Stimulated activated CD4-positive, alpha-beta T cell treated with anti-CD3 and anti-CD28 coated beads, Interleukin-1b, Interleukin-23, amount 100 ng/mL, for 24 hours (primary cell): ENCODE measurements at regions not wholly inside any gene's neighbourhood (a gene's known extent, or its start where the extent isn't known, plus 50 kb on each side); places are given as distances from the start of the nearest gene placed in this dataset.
"Not testable (repeated sequence)": the region's sequence is repeated elsewhere in the genome, so short reads cannot be mapped to it uniquely, and the experiment has no call there.

Source experiments
- DNase-seq, 4 experiments: peaks; one replicate each; pipeline ENCODE4 v3.0.0-alpha.2; 2020; ENCODE audit warnings: low read depth in 4 of 4, low spot score in 1 of 4

DNA sequence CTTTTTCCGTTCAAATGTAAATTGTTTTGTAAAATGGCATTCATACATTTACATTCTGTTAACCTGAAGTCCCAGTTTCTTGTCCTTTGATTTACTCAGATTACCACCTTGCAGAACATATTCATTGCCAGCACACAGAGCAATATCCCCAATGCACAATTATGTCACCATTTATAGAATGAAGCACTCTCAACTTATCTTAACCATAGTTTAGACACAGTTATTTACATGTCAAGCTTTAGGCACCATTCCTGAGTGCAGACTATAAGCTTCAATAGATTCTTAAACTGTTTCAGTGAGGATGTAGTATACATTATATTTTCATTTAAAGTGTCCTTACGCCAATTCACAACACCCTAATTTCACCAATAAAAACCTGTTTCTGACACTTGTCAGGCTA lies 1977.9 kb downstream of the SUCLG1 start:
- DNase-seq: no peak

DNA sequence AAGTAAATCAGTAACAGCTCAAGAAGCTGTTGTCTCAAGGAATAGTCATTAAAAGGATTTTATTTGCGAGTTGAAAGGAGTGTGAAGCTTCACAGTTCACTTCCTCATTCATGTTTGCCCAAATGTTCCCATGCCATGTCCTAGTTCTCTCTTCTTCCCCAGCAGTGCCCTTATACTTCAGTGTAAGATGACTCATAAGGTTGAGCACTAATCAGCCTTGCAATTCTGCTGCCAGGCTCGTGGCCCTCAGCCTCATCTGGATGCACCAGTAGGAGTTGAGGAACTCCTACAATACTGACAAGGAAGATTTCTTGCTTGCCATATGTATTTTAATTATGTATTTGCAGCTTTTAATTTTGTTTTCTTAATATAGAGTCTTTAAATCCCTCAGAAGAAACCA lies 1980.4 kb downstream of the SUCLG1 start:
- DNase-seq: no peak

DNA sequence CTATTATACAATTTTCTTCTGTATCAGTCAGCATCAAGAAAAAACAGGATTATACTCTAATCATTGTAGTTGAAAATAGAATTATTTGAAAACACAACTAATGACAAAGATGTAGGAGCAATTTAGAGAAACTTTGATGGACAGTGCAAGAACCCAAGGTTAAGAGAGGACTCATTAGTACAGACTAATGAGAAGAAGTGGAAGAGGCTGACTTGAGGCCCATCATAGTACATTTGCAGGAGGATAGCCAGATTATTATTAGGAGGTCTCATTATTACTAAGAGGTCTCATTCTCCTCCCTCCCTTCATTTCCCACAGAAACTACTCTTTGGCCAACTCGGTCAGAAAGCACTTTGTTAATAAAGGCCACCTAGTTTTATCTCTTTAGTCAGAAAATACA lies 1983.0 kb downstream of the SUCLG1 start:
- no peak for DNase-seq

DNA sequence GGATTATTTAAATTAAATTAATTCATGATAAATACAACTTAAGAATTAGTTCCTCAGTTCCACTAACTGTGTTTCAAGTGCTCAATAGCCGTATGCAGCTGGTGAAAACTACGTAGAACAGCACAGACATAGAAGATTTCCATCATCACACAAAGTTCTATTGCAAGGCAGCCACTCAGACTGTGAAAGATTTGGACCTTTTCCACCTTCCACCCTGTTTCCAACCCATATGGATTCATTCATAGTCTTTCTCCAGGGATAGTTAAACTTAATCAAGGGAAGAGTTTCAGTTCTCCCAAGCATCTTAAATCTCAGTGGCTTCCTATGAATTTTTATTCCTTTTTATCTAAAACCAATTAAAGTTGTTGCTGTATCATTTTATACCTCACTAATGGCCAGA lies 2030.8 kb downstream of the SUCLG1 start:
- DNase-seq: no peak

DNA sequence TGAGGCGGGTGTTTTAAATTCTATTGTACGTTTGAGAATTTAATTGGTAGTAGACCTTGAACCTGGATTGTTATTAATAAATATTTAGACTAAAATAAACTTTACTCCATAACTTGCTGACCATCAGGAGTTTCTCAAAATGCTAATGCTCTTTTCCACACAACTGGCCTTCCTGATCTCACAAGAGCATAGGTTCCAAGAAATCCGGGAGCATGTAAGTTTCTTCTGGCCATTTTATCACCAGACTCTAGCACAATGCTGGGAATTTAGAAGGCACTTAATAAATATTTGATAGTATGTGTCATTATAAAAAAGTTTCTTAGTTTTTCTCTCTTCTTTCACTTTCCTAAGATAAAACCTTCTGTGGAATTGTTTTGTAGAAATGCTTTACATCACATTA lies 2047.1 kb downstream of the SUCLG1 start:
- no peak for DNase-seq

DNA sequence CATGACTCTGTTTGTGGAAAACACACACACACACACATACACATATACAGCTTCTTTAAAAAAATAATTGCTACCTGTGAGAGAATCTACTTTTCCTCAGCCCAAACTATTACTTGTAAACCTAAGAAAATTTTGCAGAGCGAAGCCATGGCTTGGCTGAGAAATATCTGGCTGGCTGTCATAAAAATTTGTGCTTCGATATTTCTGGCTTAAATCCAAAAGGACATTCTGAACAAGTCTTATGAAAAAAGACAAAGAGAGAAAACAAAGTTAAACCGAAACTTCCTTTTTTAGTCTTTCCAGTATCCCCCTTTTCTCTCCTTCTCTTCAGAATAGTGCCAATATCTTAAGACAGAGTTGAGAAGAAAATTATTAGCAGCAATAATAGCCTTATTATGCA lies 2048.0 kb downstream of the SUCLG1 start:
- DNase-seq: no peak

DNA sequence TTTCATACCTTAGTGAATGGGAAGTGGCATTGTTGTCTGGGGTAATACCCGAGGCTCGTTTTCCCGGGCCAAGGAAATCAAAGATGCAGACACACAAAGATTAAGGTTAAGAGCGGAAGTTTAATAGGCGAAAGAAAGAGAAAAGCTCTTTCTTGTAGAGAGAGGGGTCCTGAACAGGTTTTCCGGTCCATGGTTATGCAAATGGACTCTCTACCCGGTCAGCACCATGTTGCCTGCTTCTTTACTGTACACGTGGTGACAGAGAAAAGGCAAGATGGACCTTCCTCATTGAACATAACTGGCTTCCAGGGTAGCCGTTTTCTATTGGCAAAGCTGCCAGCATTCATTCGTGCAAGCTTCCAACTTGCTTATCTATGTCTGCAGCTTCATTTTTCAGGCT lies 2063.5 kb downstream of the SUCLG1 start:
- no peak for DNase-seq

DNA sequence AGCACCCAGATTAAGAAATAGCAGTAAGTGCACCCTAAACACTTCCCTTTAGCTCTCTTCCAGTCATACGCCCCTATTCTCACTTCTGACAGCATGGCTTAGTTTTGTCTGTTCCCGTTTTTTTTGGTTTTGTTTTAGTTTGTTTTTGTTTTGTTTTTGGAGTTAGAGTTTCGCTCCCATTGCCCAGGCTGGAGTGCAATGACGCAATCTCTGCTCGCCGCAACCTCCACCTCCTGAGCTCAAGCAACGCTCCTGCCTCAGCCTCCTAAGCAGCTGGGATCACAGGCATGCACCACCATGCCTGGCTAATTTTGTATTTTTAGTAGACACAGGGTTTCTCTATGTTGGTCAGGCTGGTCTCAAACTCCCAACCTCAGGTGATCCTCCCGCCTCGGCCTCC lies 2067.7 kb downstream of the SUCLG1 start:
- no peak for DNase-seq

DNA sequence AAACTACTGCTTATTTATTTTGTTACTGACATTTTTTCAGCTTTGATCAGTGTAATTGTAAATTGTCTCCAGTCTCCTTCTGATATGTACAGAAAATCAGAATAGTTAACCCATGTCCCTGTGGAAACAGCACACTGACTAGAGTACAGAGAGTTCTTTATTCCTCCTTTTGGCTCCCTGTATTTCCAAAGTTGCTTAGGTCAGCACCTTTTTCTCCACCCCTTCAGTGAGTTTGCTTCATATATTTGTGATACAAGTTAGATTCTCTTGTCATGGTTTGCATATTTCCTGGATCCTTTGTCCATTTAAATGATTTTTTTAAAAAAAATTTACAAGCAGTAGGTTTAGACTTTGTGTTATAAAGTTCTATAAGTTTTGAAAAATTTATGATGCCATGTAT lies 2051.1 kb upstream of the LRRTM1 start:
- DNase-seq: no peak

DNA sequence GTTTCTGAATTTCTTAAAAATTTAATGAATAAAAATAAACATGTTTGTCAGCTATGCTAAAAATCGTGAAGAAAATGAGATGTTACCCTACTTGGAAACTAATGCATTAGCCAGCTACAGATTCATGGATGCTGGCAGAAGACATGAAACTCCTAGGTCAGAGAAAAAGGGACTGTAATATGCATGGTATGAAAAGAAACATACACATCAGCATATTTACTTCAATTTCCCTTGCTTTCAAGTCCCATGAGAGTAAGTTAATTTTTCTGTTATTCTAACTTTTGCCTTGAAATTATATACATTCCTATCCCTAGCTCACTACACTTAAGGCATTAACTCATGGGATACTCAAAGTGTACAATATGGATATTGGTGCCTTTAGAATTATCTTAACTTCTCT lies 2041.4 kb upstream of the LRRTM1 start:
- DNase-seq: no peak

DNA sequence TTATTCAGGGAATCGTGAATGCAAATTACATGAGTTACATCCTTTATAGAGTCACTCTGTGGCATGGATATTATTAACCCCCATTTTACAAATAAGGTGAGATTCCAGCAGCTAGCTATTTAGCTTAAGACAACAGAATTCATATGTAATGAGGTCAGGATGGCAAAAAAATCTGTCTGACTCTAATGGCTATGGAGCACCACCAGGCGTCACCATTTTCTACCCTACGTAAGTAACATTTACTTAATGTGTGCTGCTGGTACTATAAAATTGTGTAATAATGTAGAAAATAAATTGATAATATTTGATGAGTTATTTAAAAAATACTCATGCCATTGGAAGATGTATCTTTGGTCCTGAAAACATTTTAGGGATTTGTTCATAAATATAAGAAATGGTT lies 2040.1 kb upstream of the LRRTM1 start:
- DNase-seq: no peak

DNA sequence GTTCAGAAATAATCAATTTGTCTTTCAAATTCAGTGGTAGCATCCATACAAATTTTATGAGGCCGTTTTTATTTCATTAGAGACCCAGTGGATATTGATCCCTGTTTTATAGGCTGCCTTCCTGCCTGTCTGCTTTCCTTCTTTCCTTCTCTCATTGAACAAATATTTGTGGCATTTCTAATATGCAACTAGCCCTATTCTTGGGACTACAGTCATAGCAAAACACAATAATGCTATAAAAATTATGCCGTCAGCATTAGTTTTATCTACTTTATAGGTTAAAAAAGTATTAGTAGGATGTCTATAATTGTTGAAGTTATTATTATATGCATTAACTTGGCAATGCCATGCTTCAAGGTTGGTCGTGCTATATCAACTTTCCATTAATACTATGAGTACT lies 2037.8 kb upstream of the LRRTM1 start:
- no peak for DNase-seq

DNA sequence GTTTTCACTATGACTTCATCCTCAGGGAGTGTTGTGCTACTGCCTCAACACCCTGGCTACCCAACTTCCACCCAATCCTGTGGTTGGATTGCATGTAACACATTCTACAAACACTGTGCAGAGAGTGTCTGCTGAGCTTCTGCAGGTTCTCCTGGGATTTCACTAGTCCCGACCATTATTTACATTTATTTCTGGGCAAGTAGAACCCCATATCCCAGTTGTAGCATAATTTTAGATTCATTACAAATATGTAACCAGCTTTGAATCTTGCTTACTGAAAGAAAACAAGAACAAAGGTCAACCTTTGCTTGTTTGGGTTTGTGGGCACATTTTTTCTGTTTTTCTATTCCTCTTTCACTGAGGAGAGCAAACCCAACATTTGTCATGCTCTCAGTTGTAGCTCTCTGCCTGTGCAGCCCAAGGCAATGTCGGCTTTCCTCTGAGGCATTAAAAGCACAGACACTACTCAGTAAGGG lies 2036.1 kb upstream of the LRRTM1 start:
- DNase-seq: no peak

DNA sequence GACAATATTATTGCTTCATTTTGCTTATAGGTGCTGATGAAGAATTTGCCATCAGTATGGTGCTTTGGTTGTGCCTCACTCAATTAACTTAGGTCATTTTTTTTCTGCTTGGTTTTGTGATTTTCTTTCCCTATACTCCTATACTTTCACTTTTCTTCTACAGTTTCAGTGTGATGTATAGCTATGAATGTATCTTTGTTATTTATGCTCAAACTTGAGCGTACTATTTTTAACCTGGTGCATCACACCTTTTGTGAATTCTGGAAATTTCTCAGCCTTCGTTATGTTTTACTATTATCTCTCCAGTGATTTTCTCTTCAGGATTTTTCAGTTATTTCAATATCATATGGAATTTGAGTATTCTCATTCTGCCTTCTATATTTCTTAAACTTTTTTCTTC lies 2035.3 kb upstream of the LRRTM1 start:
- DNase-seq: no peak

DNA sequence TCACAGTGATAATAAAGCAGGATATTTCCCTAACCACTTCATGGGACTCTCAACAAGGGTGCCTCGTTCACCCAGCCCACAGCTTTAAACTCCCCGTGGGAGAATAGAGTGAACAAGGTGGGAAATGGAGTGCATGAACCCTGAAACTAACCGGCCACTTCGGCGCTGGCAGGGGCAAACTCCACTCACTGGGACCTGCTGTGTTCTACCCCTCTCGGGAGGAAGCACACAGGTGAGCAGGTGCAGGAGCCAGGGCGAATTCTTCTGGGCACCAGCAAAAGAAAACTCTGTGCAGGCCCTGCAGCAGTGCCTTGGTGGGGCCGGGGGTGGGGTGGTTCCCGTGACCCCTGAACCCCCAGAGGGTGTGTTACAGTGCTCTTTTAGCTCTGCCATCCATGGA lies 2029.1 kb upstream of the LRRTM1 start:
- DNase-seq: no peak

DNA sequence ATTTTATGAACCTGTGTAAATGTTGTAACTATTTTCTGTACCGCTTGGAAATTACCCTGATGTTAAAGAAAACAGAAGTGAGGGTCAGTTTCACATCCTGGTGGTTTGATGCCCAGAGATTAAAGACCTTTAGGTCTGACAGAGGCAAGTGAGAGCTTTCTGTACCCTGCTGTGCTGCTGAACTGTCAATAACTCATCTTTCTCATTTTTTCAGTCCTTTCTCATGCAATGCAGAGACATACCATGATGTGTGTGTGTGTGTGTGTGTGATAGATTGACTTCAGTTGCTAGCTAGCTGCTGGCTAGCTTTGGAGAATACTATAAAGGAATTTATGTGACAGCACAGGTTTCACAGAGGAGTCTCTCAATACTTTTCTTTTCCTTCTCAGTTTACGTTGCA lies 2025.6 kb upstream of the LRRTM1 start:
- no peak for DNase-seq

DNA sequence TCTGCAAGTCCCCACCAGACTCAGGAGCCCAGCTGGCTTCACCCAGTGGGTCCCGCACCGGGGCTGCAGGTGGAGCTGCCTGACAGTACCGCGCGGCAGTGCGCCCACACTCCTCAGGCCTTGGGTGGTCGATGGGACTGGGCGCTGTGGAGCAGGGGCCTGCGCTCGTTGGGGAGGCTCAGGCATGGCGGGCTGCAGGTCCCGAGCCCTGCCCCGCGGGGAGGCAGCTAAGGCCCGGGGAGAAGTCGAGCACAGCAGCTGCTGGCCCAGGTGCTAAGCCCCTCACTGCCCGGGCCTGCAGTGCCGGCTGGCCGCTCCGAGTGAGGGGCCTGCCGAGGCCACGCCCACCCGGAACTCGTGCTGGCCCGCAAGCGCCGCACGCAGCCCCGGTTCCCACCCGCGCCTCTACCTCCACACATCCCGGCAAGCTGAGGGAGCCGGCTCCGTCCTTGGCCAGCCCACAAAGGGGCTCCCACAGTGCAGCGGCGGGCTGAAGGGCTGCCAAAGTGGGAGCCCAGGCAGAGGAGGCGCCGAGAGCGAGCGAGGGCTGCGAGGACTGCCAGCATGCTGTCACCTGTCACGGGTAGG lies 2021.7 kb upstream of the LRRTM1 start:
- not testable (repeated sequence) for DNase-seq

DNA sequence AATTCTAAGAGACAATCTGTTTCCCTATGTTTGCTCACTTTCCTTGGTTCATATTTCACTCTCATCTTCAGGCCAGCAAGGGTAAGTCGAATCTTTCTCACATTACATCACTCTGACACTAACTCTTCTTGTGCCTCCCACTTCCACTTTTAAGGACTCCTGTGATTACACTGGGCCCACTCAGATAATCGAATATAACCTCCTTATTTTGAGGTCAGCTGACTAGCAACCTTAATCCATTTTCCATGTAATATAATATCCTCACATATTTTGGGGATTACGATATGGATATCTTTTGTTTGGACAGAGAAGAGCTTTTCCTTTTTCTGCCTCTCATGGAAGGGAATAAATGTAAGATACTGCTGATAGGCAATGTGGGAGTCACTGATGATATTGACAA lies 2015.7 kb upstream of the LRRTM1 start:
- no peak for DNase-seq

DNA sequence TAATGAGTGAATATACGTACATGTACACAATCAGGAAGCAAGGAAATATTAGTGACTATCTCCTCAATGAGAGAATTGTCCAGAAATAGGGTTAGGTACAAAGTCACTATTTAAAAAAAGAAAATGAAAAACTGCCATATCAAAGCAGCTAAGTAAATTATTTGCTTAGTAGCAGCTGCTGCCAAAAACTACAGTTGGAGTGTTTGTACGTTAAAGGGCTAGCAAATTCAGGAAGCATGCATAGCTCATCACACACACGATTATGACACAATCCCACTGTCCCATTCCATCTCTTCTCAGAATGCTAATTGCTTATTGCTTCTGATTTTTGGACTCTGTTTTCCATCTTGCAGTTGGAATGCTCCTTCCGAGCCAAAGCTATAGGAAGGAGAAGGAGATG lies 2012.5 kb upstream of the LRRTM1 start:
- no peak for DNase-seq

DNA sequence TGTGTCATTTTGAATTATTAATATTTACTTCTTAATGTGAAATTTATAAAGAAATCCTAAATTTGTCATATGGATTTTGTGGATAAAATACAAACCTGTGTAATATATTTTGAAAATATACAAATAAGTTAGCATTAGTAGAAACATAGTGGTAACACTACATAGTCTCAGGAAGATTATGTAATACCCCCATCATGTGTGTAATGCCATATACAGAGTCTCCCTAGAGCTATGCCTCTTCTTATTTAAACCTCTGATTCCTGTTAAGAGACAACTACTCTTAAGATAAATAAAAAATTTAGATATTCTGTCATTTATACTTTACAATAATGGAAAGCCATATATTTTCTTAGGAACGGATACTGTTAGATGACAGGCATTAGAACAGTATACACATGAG lies 2012.0 kb upstream of the LRRTM1 start:
- DNase-seq: no peak

DNA sequence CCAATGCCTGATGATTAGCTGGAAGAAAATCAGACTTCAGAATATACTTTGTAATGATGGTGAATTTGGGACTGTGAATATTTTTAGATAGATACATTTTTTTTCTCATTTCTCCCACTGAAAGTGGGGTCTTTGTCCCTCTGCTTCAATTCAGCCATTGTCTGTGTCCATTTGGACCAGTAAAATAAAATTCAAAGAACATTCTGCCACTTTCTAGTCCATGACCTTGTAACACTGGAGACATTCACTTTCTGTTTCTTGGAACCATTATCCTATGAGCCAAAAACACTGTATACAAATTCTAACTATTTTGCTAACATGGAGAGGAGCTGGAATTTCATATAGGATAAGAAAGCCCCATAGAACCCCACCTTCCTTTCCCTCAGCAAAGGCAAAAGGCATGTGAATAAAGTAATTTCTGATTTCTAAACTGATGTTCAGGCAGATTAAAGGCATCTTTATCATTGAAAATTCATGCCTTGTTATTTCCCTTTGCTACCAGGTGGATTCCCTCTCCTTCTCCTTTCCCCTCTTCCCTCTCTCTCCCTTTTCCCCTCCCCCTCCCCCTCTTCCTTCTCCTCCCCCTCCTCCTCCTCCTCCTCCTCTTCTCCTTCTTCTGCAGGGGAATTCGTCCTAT lies 2010.4 kb upstream of the LRRTM1 start:
- no peak for DNase-seq

DNA sequence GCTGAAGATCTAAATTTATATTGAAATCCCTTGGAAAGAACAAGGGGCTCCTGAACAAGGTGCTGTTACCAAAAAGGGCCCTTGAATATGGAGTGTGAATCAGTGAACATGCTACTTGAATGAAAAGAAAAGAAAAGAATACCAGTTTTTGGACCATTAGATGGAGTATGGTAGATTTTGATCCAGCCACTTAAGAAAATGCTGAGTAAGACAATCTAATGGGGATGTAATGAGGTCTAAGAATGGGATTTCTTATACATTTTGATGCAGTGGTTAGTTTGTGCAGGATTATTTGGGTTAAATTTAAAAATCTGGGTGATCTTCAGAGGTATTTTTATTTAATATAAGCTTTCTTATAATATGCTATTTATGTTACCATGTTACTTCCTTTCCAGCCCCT lies 2003.0 kb upstream of the LRRTM1 start:
- no peak for DNase-seq

DNA sequence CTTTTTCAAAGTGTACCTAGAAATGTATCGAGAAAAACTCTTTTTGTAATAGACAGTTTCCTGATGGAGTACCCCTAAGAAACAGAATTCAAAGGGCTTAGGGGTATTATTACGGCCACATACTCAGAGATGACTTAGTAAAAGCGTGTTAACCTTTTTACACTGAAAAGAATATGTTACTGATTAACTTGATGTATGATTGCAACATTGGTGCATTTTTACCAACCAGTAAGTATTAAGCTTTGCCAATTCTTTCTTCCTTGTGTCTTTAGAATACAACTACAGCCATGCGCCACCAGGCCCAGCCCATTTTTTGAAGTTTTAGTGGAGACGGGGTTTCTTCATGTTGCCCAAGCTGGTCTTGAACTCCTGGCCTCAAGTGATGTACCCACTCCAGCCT lies 1997.0 kb upstream of the LRRTM1 start:
- DNase-seq: no peak
